ENCODE measurements at regions not wholly inside any gene's neighbourhood (a gene's known extent, or its start where the extent isn't known, plus 50 kb on each side); places are given as distances from the start of the nearest gene placed in this dataset.

GRCh38 chr6:14689639-14690038 is 556.2 kb upstream of the JARID2 start:
- Histone ChIP-seq H3K36me3 (ENCODE audit: control insufficient read depth in 1 of 2, insufficient read depth in 2 of 2, low read length in 2 of 2) (no peaks in the 10 kb centered on the region), H3K9me3 (ENCODE audit: control insufficient read depth in 1 of 2, low read length in 2 of 2) (no peaks in the 10 kb centered on the region), H3K4me1 (ENCODE audit: control insufficient read depth in 1 of 2, insufficient read depth in 2 of 2, low read length in 2 of 2) (peaks cover 0 to 6% of the 10 kb centered on the region in 2 donors), H3K9ac (ENCODE audit: low read depth in 1 of 2, low read length in 2 of 2) (no peak overlapping the region), H3K4me3 (ENCODE audit: low read depth in 1 of 2, low read length in 2 of 2) (no peak overlapping the region), H3K27me3 (ENCODE audit: control insufficient read depth in 1 of 2, insufficient read depth in 2 of 2, low read length in 2 of 2) (no peaks in the 10 kb centered on the region), H3K27ac (ENCODE audit: low read depth, low read length) (no peak overlapping the region)

GRCh38 chr6:14690120-14691056 is 555.5 kb upstream of the JARID2 start:
- H3K36me3 ChIP-seq (ENCODE audit: control insufficient read depth in 1 of 2, insufficient read depth in 2 of 2, low read length in 2 of 2) = no peaks in the 10 kb centered on the region

GRCh38 chr6:14692208-14692607 is 553.7 kb upstream of the JARID2 start:
- H3K9ac ChIP-seq (ENCODE audit: low read depth in 1 of 2, low read length in 2 of 2) = no peak overlapping the region
- no peaks in the 10 kb centered on the region for H3K27me3 ChIP-seq (ENCODE audit: control insufficient read depth in 1 of 2, insufficient read depth in 2 of 2, low read length in 2 of 2)
- H3K4me3 ChIP-seq (ENCODE audit: low read depth in 1 of 2, low read length in 2 of 2) = no peak overlapping the region
- H3K4me1 ChIP-seq (ENCODE audit: control insufficient read depth in 1 of 2, insufficient read depth in 2 of 2, low read length in 2 of 2) = no peaks in the 10 kb centered on the region
- H3K9me3 ChIP-seq (ENCODE audit: control insufficient read depth in 1 of 2, low read length in 2 of 2) = no peaks in the 10 kb centered on the region
- no peaks in the 10 kb centered on the region for H3K36me3 ChIP-seq (ENCODE audit: control insufficient read depth in 1 of 2, insufficient read depth in 2 of 2, low read length in 2 of 2)
- no peak overlapping the region for H3K27ac ChIP-seq (ENCODE audit: low read depth, low read length)

More at GRCh38 chr6:14690120-14691056, 555.5 kb upstream of the JARID2 start:
- Histone ChIP-seq H3K4me1 (ENCODE audit: control insufficient read depth in 1 of 2, insufficient read depth in 2 of 2, low read length in 2 of 2) (peaks cover 0 to 6% of the 10 kb centered on the region in 2 donors), H3K27me3 (ENCODE audit: control insufficient read depth in 1 of 2, insufficient read depth in 2 of 2, low read length in 2 of 2) (no peaks in the 10 kb centered on the region), H3K4me3 (ENCODE audit: low read depth in 1 of 2, low read length in 2 of 2) (no peak overlapping the region), H3K9me3 (ENCODE audit: control insufficient read depth in 1 of 2, low read length in 2 of 2) (no peaks in the 10 kb centered on the region), H3K9ac (ENCODE audit: low read depth in 1 of 2, low read length in 2 of 2) (no peak overlapping the region), H3K27ac (ENCODE audit: low read depth, low read length) (no peak overlapping the region)

- Histone ChIP-seq H3K4me1 (ENCODE audit: control insufficient read depth in 1 of 2, insufficient read depth in 2 of 2, low read length in 2 of 2) (no peaks in the 10 kb centered on the region), H3K9ac (ENCODE audit: low read depth in 1 of 2, low read length in 2 of 2) (no peak overlapping the region), H3K4me3 (ENCODE audit: low read depth in 1 of 2, low read length in 2 of 2) (no peak overlapping the region), H3K27me3 (ENCODE audit: control insufficient read depth in 1 of 2, insufficient read depth in 2 of 2, low read length in 2 of 2) (no peaks in the 10 kb centered on the region), H3K36me3 (ENCODE audit: control insufficient read depth in 1 of 2, insufficient read depth in 2 of 2, low read length in 2 of 2) (no peaks in the 10 kb centered on the region), H3K27ac (ENCODE audit: low read depth, low read length) (no peak overlapping the region), H3K9me3 (ENCODE audit: control insufficient read depth in 1 of 2, low read length in 2 of 2) (no peaks in the 10 kb centered on the region)
Measured at GRCh38 chr6:14693301-14694192, 552.3 kb upstream of the JARID2 start.

DNA sequence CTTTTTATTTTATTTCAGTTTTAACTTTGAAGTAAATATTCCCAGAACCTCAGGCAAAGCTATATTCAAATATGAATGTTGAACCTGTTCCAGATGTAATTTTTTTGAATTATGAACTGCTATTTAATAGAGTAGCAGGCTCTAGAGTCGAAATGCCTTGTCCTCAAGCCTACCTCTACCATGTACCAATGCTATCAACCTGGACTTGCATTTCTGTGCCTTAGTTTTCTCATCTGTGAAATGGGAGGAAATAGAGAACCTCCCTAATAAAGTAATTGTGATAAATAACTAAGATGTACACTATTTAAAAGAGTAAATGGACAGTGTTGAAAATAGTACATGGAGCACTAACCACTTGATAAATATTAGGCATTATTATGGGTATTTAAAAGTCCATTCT is 551.6 kb upstream of the JARID2 start:
- Histone ChIP-seq H3K36me3 (ENCODE audit: control insufficient read depth in 1 of 2, insufficient read depth in 2 of 2, low read length in 2 of 2) (no peaks in the 10 kb centered on the region), H3K27me3 (ENCODE audit: control insufficient read depth in 1 of 2, insufficient read depth in 2 of 2, low read length in 2 of 2) (no peaks in the 10 kb centered on the region), H3K27ac (ENCODE audit: low read depth, low read length) (no peak overlapping the region), H3K9ac (ENCODE audit: low read depth in 1 of 2, low read length in 2 of 2) (no peak overlapping the region), H3K4me3 (ENCODE audit: low read depth in 1 of 2, low read length in 2 of 2) (no peak overlapping the region), H3K4me1 (ENCODE audit: control insufficient read depth in 1 of 2, insufficient read depth in 2 of 2, low read length in 2 of 2) (no peaks in the 10 kb centered on the region), H3K9me3 (ENCODE audit: control insufficient read depth in 1 of 2, low read length in 2 of 2) (no peaks in the 10 kb centered on the region)

- H3K27me3 ChIP-seq (ENCODE audit: control insufficient read depth in 1 of 2, insufficient read depth in 2 of 2, low read length in 2 of 2) = no peaks in the 10 kb centered on the region
- H3K9me3 ChIP-seq (ENCODE audit: control insufficient read depth in 1 of 2, low read length in 2 of 2) = no peaks in the 10 kb centered on the region
- H3K36me3 ChIP-seq (ENCODE audit: control insufficient read depth in 1 of 2, insufficient read depth in 2 of 2, low read length in 2 of 2) = no peaks in the 10 kb centered on the region
- no peak overlapping the region for H3K4me3 ChIP-seq (ENCODE audit: low read depth in 1 of 2, low read length in 2 of 2)
- H3K4me1 ChIP-seq (ENCODE audit: control insufficient read depth in 1 of 2, insufficient read depth in 2 of 2, low read length in 2 of 2) = no peaks in the 10 kb centered on the region
- H3K27ac ChIP-seq (ENCODE audit: low read depth, low read length) = no peak overlapping the region
- H3K9ac ChIP-seq (ENCODE audit: low read depth in 1 of 2, low read length in 2 of 2) = no peak overlapping the region
Measured at GRCh38 chr6:14695579-14695978, 550.3 kb upstream of the JARID2 start.

GRCh38 chr6:14696367-14696766 is 549.5 kb upstream of the JARID2 start:
- Histone ChIP-seq H3K4me3 (ENCODE audit: low read depth in 1 of 2, low read length in 2 of 2) (no peak overlapping the region), H3K9ac (ENCODE audit: low read depth in 1 of 2, low read length in 2 of 2) (no peak overlapping the region), H3K27me3 (ENCODE audit: control insufficient read depth in 1 of 2, insufficient read depth in 2 of 2, low read length in 2 of 2) (no peaks in the 10 kb centered on the region), H3K27ac (ENCODE audit: low read depth, low read length) (no peak overlapping the region), H3K36me3 (ENCODE audit: control insufficient read depth in 1 of 2, insufficient read depth in 2 of 2, low read length in 2 of 2) (no peaks in the 10 kb centered on the region), H3K4me1 (ENCODE audit: control insufficient read depth in 1 of 2, insufficient read depth in 2 of 2, low read length in 2 of 2) (no peaks in the 10 kb centered on the region), H3K9me3 (ENCODE audit: control insufficient read depth in 1 of 2, low read length in 2 of 2) (no peaks in the 10 kb centered on the region)

DNA sequence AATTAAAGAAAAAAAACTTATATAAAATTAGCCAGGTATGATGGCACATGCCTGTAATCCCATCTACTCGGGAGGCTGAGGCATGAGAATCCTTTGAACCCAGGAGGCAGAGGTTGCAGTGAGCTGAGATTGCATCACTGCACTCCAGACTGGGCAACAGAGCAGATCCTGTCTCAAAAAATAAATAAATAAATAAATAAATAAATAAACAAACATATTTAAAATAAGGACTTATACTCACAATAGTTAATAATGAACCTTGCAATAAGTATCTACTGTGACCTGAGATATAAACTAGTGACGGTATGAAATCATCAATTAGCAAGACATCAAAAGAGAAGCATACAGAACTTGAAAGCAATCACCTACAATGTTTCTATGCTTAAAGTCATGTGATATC is 548.4 kb upstream of the JARID2 start:
- H3K4me3 ChIP-seq (ENCODE audit: low read depth in 1 of 2, low read length in 2 of 2) = no peak overlapping the region

DNA sequence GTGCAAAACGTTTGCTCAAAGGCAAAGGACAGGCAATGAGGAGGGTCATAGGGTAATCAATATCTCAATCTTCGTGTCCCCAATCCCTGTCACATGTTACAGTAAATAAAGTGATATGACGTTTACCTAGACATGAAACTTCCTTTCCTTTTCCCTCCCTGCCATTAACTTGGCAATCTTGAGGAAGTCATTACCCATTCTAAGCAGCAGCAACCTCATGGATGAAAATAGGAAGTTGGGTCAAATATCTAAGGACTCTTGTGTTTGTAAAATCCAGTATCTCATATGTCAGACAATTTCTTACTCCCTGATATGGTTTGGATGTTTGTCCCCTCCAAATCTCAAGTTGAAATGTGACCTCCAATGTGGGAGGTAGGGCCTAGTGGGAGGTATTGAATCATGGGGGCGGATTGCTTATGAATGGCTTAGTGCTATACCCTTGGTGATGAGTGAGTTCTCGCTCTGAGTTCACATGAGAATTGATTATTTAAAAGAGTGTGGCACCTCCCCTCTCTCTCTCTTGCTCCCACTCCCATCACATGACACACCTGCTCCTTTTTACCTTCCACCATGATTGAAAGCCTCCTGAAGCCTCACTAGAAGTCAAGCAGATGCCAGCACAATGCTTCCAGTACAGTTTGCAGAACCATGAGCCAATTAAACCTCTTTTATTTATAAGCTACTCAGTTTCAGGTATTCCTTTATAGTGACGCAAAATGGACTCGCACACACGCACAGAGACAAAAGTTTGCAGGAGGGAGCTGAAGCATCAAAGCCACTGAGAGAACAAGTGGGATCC is 545.9 kb upstream of the JARID2 start:
- Histone ChIP-seq H3K27me3 (ENCODE audit: control insufficient read depth in 1 of 2, insufficient read depth in 2 of 2, low read length in 2 of 2) (no peaks in the 10 kb centered on the region), H3K9me3 (ENCODE audit: control insufficient read depth in 1 of 2, low read length in 2 of 2) (no peaks in the 10 kb centered on the region), H3K4me1 (ENCODE audit: control insufficient read depth in 1 of 2, insufficient read depth in 2 of 2, low read length in 2 of 2) (no peaks in the 10 kb centered on the region), H3K4me3 (ENCODE audit: low read depth in 1 of 2, low read length in 2 of 2) (no peak overlapping the region), H3K9ac (ENCODE audit: low read depth in 1 of 2, low read length in 2 of 2) (no peak overlapping the region), H3K27ac (ENCODE audit: low read depth, low read length) (no peak overlapping the region), H3K36me3 (ENCODE audit: control insufficient read depth in 1 of 2, insufficient read depth in 2 of 2, low read length in 2 of 2) (no peaks in the 10 kb centered on the region)

More for the DNA sequence above, 548.4 kb upstream of the JARID2 start:
- Histone ChIP-seq H3K36me3 (ENCODE audit: control insufficient read depth in 1 of 2, insufficient read depth in 2 of 2, low read length in 2 of 2) (no peaks in the 10 kb centered on the region), H3K27ac (ENCODE audit: low read depth, low read length) (no peak overlapping the region), H3K27me3 (ENCODE audit: control insufficient read depth in 1 of 2, insufficient read depth in 2 of 2, low read length in 2 of 2) (no peaks in the 10 kb centered on the region), H3K9me3 (ENCODE audit: control insufficient read depth in 1 of 2, low read length in 2 of 2) (no peaks in the 10 kb centered on the region), H3K4me1 (ENCODE audit: control insufficient read depth in 1 of 2, insufficient read depth in 2 of 2, low read length in 2 of 2) (no peaks in the 10 kb centered on the region), H3K9ac (ENCODE audit: low read depth in 1 of 2, low read length in 2 of 2) (no peak overlapping the region)
